ENCODE measurements at regions not wholly inside any gene's neighbourhood (a gene's known extent, or its start where the extent isn't known, plus 50 kb on each side); places are given as distances from the start of the nearest gene placed in this dataset.

GRCh38 chr13:43988302-43988701 is 108.6 kb downstream of the LACC1 start:
- Histone ChIP-seq H3K27me3 (no peaks in the 10 kb centered on the region), H3K4me1 (peaks cover 0 to 18% (median 3%) of the 10 kb centered on the region in 4 donors), H3K4me3 (no peak overlapping the region), H3K9me3 (no peaks in the 10 kb centered on the region), H3K36me3 (no peaks in the 10 kb centered on the region), H3K27ac (no peak overlapping the region)
- intact Hi-C loops (cut with DNase I; ENCODE audit: low total_unique reads), result no loop called here
- TF ChIP-seq, protein P1, sequence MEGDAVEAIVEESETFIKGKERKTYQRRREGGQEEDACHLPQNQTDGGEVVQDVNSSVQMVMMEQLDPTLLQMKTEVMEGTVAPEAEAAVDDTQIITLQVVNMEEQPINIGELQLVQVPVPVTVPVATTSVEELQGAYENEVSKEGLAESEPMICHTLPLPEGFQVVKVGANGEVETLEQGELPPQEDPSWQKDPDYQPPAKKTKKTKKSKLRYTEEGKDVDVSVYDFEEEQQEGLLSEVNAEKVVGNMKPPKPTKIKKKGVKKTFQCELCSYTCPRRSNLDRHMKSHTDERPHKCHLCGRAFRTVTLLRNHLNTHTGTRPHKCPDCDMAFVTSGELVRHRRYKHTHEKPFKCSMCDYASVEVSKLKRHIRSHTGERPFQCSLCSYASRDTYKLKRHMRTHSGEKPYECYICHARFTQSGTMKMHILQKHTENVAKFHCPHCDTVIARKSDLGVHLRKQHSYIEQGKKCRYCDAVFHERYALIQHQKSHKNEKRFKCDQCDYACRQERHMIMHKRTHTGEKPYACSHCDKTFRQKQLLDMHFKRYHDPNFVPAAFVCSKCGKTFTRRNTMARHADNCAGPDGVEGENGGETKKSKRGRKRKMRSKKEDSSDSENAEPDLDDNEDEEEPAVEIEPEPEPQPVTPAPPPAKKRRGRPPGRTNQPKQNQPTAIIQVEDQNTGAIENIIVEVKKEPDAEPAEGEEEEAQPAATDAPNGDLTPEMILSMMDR (IDR thresholded peaks at IDR 0.05), result no peak
- DNase-seq, result no peak

GRCh38 chr13:43990021-43990420 is 110.3 kb downstream of the LACC1 start:
- no peak for DNase-seq
- intact Hi-C loops (cut with DNase I; ENCODE audit: low total_unique reads), result no loop called here
- Histone ChIP-seq H3K36me3 (no peaks in the 10 kb centered on the region), H3K4me3 (no peak overlapping the region), H3K27me3 (no peaks in the 10 kb centered on the region), H3K27ac (no peak overlapping the region), H3K4me1 (peaks cover 0 to 18% (median 3%) of the 10 kb centered on the region in 4 donors), H3K9me3 (peaks cover 0 to 8% (median 4%) of the 10 kb centered on the region in 3 donors)
- TF ChIP-seq, protein P1 (IDR thresholded peaks at IDR 0.05), result no peak

DNA sequence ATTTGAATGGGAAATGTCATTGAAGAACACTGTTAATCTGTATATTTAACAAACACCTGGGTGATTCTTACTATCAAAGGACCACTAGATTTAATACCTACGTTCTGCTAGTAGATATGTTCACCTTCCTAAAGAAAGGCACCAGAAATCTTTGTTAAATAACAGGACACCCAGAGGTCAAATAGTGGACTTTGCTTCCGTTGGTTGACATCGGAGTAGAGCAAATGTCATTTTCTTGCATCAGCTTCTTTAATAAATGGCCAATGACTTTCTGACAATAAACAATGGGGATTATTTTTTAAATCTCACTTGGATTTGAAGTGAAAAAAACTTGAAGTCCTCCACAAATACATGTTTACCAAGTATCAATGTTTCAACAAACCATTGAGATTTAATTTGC is 111.1 kb downstream of the LACC1 start:
- no peak overlapping the region for H3K27ac ChIP-seq
- H3K4me1 ChIP-seq, result peaks cover 0 to 18% (median 3%) of the 10 kb centered on the region in 4 donors
- TF ChIP-seq, protein P1 (IDR thresholded peaks at IDR 0.05), result no peak
- no peak overlapping the region for H3K4me3 ChIP-seq
- H3K27me3 ChIP-seq, result no peaks in the 10 kb centered on the region
- intact Hi-C loops (cut with DNase I; ENCODE audit: low total_unique reads), result no loop called here
- no peak for DNase-seq
- H3K9me3 ChIP-seq, result peaks cover 0 to 15% (median 7%) of the 10 kb centered on the region in 3 donors
- H3K36me3 ChIP-seq, result no peaks in the 10 kb centered on the region

DNA sequence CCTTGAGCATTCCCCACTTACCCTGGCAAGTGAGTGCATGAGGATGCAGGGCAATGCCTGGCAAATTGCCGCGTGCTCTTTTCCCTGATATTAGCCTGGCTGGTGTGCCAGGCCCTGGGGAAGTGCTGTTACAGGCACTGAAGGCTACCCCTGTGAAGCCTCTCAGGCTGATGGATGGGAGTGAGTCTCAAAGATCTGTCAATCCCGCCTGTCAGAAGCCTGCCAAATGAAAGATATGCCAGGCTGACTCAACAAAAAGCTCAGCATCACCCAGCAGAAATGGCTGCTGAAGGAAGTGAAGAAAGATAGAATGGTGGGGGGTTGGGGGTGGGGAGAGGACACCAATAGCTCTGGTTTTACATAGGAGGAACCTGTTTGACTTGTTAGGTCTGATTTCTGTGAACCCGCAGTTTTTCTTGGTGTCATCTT is 112.1 kb downstream of the LACC1 start:
- intact Hi-C loops (cut with DNase I; ENCODE audit: low total_unique reads), result no loop called here
- Histone ChIP-seq H3K9me3 (peaks cover 0 to 15% (median 7%) of the 10 kb centered on the region in 3 donors), H3K4me1 (peaks cover 0 to 22% (median 3%) of the 10 kb centered on the region in 4 donors), H3K36me3 (no peaks in the 10 kb centered on the region), H3K27me3 (no peaks in the 10 kb centered on the region), H3K4me3 (no peak overlapping the region), H3K27ac (no peak overlapping the region)
- no peak for DNase-seq
- TF ChIP-seq, protein P1 (IDR thresholded peaks at IDR 0.05), result no peak

GRCh38 chr13:43992211-43992610 is 112.5 kb downstream of the LACC1 start:
- DNase-seq, result no peak
- Histone ChIP-seq H3K27me3 (no peaks in the 10 kb centered on the region), H3K9me3 (peaks cover 0 to 15% (median 7%) of the 10 kb centered on the region in 3 donors), H3K27ac (no peak overlapping the region), H3K4me1 (peaks cover 0 to 26% (median 3%) of the 10 kb centered on the region in 4 donors), H3K36me3 (no peaks in the 10 kb centered on the region), H3K4me3 (no peak overlapping the region)
- TF ChIP-seq, protein P1 (IDR thresholded peaks at IDR 0.05), result no peak
- intact Hi-C loops (cut with DNase I; ENCODE audit: low total_unique reads), result no loop called here

Data from tibial artery (tissue), 4 donors.